ENCODE measurements at regions not wholly inside any gene's neighbourhood (a gene's known extent, or its start where the extent isn't known, plus 50 kb on each side); places are given as distances from the start of the nearest gene placed in this dataset.
A peak's percentile ranks its signal among the peaks of the same experiment; 100 is the strongest.

DNA sequence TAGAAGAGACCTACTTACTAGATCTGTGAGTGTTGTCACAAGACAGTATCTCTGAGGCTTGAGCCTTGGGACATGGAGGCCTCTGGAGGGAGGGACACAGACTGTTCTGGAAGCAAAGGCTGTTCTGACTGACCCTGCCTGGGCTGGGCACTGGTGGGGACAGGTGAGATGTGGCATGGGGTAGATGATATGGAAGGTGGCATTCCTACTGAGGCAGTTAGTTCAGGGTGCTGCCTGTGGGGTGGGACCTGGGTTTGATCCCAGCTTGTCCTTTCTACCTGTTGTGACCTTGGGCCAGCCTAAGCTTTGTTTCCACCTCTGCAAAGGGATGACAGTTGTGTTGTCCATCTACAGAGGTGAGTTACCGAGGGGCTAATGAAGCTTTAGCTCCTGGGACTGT is 140.2 kb downstream of the C9orf50 start:
- no peak overlapping the region for H3K4me3 ChIP-seq (ENCODE audit: low read depth in 2 of 2, low read length in 1 of 2)
- H2AFZ ChIP-seq (ENCODE audit: low read depth): no peak overlapping the region
- H3F3A ChIP-seq (replicated peaks; ENCODE audit: insufficient read depth): peaks cover 26% of the 10 kb centered on the region
- H3K27ac ChIP-seq (ENCODE audit: low read depth in 2 of 2, low read length in 1 of 2): peak overlapping the region; percentile 97 to 100
- no peak overlapping the region for H3K9ac ChIP-seq
- TF ChIP-seq ELF1 (IDR thresholded peaks at IDR 0.05): no peak
- TF ChIP-seq FOSL2 (IDR thresholded peaks at IDR 0.05; ENCODE audit: borderline replicate concordance, low read depth): no peak
- no peak for TF ChIP-seq EZH2phosphoT487 (IDR thresholded peaks at IDR 0.05; ENCODE audit: borderline replicate concordance, low read depth)
- TF ChIP-seq USF2 (IDR thresholded peaks at IDR 0.05; ENCODE audit: borderline replicate concordance, low read depth, low read length): no peak
- no peak for TF ChIP-seq FOXM1 (IDR thresholded peaks at IDR 0.05; ENCODE audit: low read depth)
- peaks cover 34 to 64% of the 10 kb centered on the region in 2 experiments; a peak in 3 of 4 replicates for H3K4me1 ChIP-seq (ENCODE audit: control insufficient read depth in 1 of 2, insufficient read depth in 2 of 2, low read depth in 1 of 2, low read length in 1 of 2)
- H3K27me3 ChIP-seq (ENCODE audit: insufficient read depth): no peaks in the 10 kb centered on the region
- H3K79me2 ChIP-seq (ENCODE audit: insufficient read depth): peaks cover 17% of the 10 kb centered on the region
- no peaks in the 10 kb centered on the region for H3K36me3 ChIP-seq (replicated peaks in 1 of 2; ENCODE audit: control insufficient read depth in 1 of 2, insufficient read depth in 2 of 2, low read length in 1 of 2)
- POLR2A ChIA-PET: interaction anchor here (1.1 to 3.8 kb wide), 3 partner anchors 16 to 303 kb away, joined by 3 to 37 read pairs (median 13); partner anchors contain the start of gene IER5L
- no peak for DNase-seq
- H3K9me2 ChIP-seq: no peaks in the 10 kb centered on the region
- 86% methylated on average over 1 of the region's 1 CpG for WGBS (ENCODE audit: low lambda C conversion rate)
- H4K20me1 ChIP-seq (ENCODE audit: insufficient read depth): no peaks in the 10 kb centered on the region
- no peak overlapping the region for H3K4me2 ChIP-seq
- H3K9me3 ChIP-seq: no peaks in the 10 kb centered on the region
- CTCF ChIA-PET: interaction anchor here (0.6 to 6.0 kb wide), 7 partner anchors 13 to 307 kb away, joined by 3 to 41 read pairs (median 4); no protein-coding TSS in a partner anchor

- H3K27ac ChIP-seq (ENCODE audit: low read depth in 2 of 2, low read length in 1 of 2): peak overlapping the region; percentile 97 to 100
- H3K9ac ChIP-seq: no peak overlapping the region
- peaks cover 21% of the 10 kb centered on the region for H3F3A ChIP-seq (replicated peaks; ENCODE audit: insufficient read depth)
- peaks cover 13% of the 10 kb centered on the region for H3K79me2 ChIP-seq (ENCODE audit: insufficient read depth)
- no peaks in the 10 kb centered on the region for H3K36me3 ChIP-seq (replicated peaks in 1 of 2; ENCODE audit: control insufficient read depth in 1 of 2, insufficient read depth in 2 of 2, low read length in 1 of 2)
- POLR2A ChIA-PET: interaction anchor here (0.7 to 3.1 kb wide), 3 partner anchors 15 to 302 kb away, joined by 3 to 13 read pairs (median 3); partner anchors contain the start of gene IER5L
- H4K20me1 ChIP-seq (ENCODE audit: insufficient read depth): no peaks in the 10 kb centered on the region
- H3K4me3 ChIP-seq (ENCODE audit: low read depth in 2 of 2, low read length in 1 of 2): no peak overlapping the region
- CTCF ChIA-PET: interaction anchor here (0.6 to 6.0 kb wide), 9 partner anchors 10 to 337 kb away, joined by 3 to 41 read pairs (median 4); no protein-coding TSS in a partner anchor
- H3K27me3 ChIP-seq (ENCODE audit: insufficient read depth): no peaks in the 10 kb centered on the region
- H3K9me3 ChIP-seq: no peaks in the 10 kb centered on the region
- peaks cover 30 to 60% of the 10 kb centered on the region in 2 experiments; a peak in 3 of 4 replicates for H3K4me1 ChIP-seq (ENCODE audit: control insufficient read depth in 1 of 2, insufficient read depth in 2 of 2, low read depth in 1 of 2, low read length in 1 of 2)
- no peak overlapping the region for H3K4me2 ChIP-seq
- no peaks in the 10 kb centered on the region for H3K9me2 ChIP-seq
- WGBS (ENCODE audit: low lambda C conversion rate): 76% methylated on average over 12 of the region's 12 CpGs
- no peak for DNase-seq
- no peak overlapping the region for H2AFZ ChIP-seq (ENCODE audit: low read depth)
- TF ChIP-seq MXI1 (IDR thresholded peaks at IDR 0.05; ENCODE audit: low read depth, low read length) (no peak), TCF12 (IDR thresholded peaks at IDR 0.05) (0 out of 2 replicates have a peak, but pooled peaks have one; percentile 21), RCOR1 (IDR thresholded peaks at IDR 0.05; ENCODE audit: low read length) (no peak), REST (IDR thresholded peaks at IDR 0.05; ENCODE audit: low read depth, low read length) (no peak), SIN3A (IDR thresholded peaks at IDR 0.05; ENCODE audit: borderline replicate concordance, low read depth, low read length) (no peak), PBX3 (IDR thresholded peaks at IDR 0.05) (no peak), GABPA (IDR thresholded peaks at IDR 0.05; ENCODE audit: low read depth) (no peak), MAX (IDR thresholded peaks at IDR 0.05; ENCODE audit: low read depth) (no peak), NFIC (IDR thresholded peaks at IDR 0.05; ENCODE audit: borderline replicate concordance) (no peak), EP300 (IDR thresholded peaks at IDR 0.05; ENCODE audit: borderline replicate concordance in 1 of 2, low read depth in 1 of 2, low read length in 1 of 2) (no peak), POLR2AphosphoS5 (IDR thresholded peaks at IDR 0.05; ENCODE audit: low read depth, low read length) (no peak), TEAD4 (IDR thresholded peaks at IDR 0.05; ENCODE audit: borderline replicate concordance, insufficient read depth) (no peak)
- TF ChIP-seq, protein P1, sequence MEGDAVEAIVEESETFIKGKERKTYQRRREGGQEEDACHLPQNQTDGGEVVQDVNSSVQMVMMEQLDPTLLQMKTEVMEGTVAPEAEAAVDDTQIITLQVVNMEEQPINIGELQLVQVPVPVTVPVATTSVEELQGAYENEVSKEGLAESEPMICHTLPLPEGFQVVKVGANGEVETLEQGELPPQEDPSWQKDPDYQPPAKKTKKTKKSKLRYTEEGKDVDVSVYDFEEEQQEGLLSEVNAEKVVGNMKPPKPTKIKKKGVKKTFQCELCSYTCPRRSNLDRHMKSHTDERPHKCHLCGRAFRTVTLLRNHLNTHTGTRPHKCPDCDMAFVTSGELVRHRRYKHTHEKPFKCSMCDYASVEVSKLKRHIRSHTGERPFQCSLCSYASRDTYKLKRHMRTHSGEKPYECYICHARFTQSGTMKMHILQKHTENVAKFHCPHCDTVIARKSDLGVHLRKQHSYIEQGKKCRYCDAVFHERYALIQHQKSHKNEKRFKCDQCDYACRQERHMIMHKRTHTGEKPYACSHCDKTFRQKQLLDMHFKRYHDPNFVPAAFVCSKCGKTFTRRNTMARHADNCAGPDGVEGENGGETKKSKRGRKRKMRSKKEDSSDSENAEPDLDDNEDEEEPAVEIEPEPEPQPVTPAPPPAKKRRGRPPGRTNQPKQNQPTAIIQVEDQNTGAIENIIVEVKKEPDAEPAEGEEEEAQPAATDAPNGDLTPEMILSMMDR (IDR thresholded peaks at IDR 0.05): no peak; the same call in 1 of the 2 replicates
These were observed 140.7 kb downstream of the C9orf50 start for GRCh38 chr9:129480227-129480626.
